WTC11 (cell line): ENCODE measurements at regions not wholly inside any gene's neighbourhood (a gene's known extent, or its start where the extent isn't known, plus 50 kb on each side); places are given as distances from the start of the nearest gene placed in this dataset.

Source experiments
- MXD4 ChIP-seq: fragments of 250-450 bp; sonication (Bioruptor Pico); IDR thresholded peaks from 2 replicates; pipeline ENCODE4 v1.8.0; 2021; ENCODE audit warnings: mild to moderate bottlenecking, moderate library complexity, borderline replicate concordance
- NR3C1 ChIP-seq: sonication (generic); formaldehyde crosslinking; conservative IDR thresholded peaks from 2 replicates; pipeline ENCODE4 v1.8.1; 2023; ENCODE audit warnings: low read depth, mild to moderate bottlenecking, missing genetic modification reagents
- TF ChIP-seq, protein P1 (sequence below): fragments of 200-600 bp; IDR thresholded peaks from 2 replicates; pipeline ENCODE4 v1.8.0; 2022; ENCODE audit warnings: antibody characterized with exemption

DNA sequence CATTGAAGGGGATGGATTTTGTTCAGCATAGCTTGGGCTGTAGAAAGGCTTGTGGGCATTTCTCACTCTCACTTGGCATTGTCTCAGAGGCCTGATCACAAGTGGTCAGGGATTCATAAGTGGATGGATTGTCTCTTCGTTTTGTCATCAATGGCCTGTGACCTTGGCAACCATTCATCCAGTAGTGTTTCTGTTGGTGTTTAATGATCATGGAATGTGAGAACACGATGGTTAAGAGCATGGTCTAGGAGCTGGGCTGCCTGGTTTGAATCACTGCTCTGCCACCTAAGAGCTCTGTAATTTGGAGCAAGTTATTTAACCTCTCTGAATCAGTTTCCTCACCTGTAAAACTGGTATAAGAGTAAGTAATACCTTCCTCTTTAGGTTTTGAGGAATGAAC, 430.1 kb upstream of the MEF2C start:
- TF ChIP-seq MXD4, result no peak
- TF ChIP-seq, protein P1, sequence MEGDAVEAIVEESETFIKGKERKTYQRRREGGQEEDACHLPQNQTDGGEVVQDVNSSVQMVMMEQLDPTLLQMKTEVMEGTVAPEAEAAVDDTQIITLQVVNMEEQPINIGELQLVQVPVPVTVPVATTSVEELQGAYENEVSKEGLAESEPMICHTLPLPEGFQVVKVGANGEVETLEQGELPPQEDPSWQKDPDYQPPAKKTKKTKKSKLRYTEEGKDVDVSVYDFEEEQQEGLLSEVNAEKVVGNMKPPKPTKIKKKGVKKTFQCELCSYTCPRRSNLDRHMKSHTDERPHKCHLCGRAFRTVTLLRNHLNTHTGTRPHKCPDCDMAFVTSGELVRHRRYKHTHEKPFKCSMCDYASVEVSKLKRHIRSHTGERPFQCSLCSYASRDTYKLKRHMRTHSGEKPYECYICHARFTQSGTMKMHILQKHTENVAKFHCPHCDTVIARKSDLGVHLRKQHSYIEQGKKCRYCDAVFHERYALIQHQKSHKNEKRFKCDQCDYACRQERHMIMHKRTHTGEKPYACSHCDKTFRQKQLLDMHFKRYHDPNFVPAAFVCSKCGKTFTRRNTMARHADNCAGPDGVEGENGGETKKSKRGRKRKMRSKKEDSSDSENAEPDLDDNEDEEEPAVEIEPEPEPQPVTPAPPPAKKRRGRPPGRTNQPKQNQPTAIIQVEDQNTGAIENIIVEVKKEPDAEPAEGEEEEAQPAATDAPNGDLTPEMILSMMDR, result no peak
- TF ChIP-seq NR3C1 (CRISPR knock-in tag), result no peak
